HG03060 (cell line): ENCODE measurements at regions not wholly inside any gene's neighbourhood (a gene's known extent, or its start where the extent isn't known, plus 50 kb on each side); places are given as distances from the start of the nearest gene placed in this dataset.

Experiments
- ATAC-seq: cut with Tn5 transposase; IDR thresholded peaks from one replicate; pipeline ENCODE4 v1.9.1; 2021; ENCODE audit warnings: low read depth, moderate number of reproducible peaks; ENCODE audit not compliant: unreplicated experiment

- ATAC-seq: no peak
Measured at GRCh38 chr10:8577686-8578085, 523.2 kb downstream of the GATA3 start.

- ATAC-seq: no peak
Measured at GRCh38 chr10:8581521-8582225, 527.2 kb downstream of the GATA3 start.

GRCh38 chr10:8583096-8583495, 528.6 kb downstream of the GATA3 start:
- no peak for ATAC-seq

GRCh38 chr10:8584666-8585065, 530.2 kb downstream of the GATA3 start:
- ATAC-seq: no peak

- ATAC-seq: no peak
Measured at GRCh38 chr10:8586504-8586903, 532.0 kb downstream of the GATA3 start.

GRCh38 chr10:8588135-8588534, 533.6 kb downstream of the GATA3 start:
- ATAC-seq: no peak

- no peak for ATAC-seq
Measured at GRCh38 chr10:8590518-8590917, 536.0 kb downstream of the GATA3 start.

GRCh38 chr10:8591640-8592039, 537.2 kb downstream of the GATA3 start:
- no peak for ATAC-seq

- ATAC-seq: no peak
Measured at GRCh38 chr10:8594176-8594575, 539.7 kb downstream of the GATA3 start.

GRCh38 chr10:8594711-8595110, 540.2 kb downstream of the GATA3 start:
- ATAC-seq: no peak

- no peak for ATAC-seq
Measured at GRCh38 chr10:8595140-8595539, 540.7 kb downstream of the GATA3 start.

- no peak for ATAC-seq
Measured at GRCh38 chr10:8596929-8597472, 542.5 kb downstream of the GATA3 start.

- ATAC-seq: no peak
Measured at GRCh38 chr10:8600192-8600591, 545.7 kb downstream of the GATA3 start.

- no peak for ATAC-seq
Measured at GRCh38 chr10:8602821-8603220, 548.3 kb downstream of the GATA3 start.

GRCh38 chr10:8614054-8614565, 559.6 kb downstream of the GATA3 start:
- no peak for ATAC-seq

- no peak for ATAC-seq
Measured at GRCh38 chr10:8615118-8615517, 560.6 kb downstream of the GATA3 start.

GRCh38 chr10:8616166-8616565, 561.7 kb downstream of the GATA3 start:
- ATAC-seq: peak; percentile 81

GRCh38 chr10:8617792-8618191, 563.3 kb downstream of the GATA3 start:
- no peak for ATAC-seq

- no peak for ATAC-seq
Measured at GRCh38 chr10:8618834-8619233, 564.3 kb downstream of the GATA3 start.

GRCh38 chr10:8628351-8628750, 573.9 kb downstream of the GATA3 start:
- ATAC-seq: no peak

- ATAC-seq: no peak
Measured at GRCh38 chr10:8633909-8634308, 579.4 kb downstream of the GATA3 start.

- ATAC-seq: no peak
Measured at GRCh38 chr10:8636371-8636770, 581.9 kb downstream of the GATA3 start.
